Activated T-helper 2 cell treated with anti-CD3 and anti-CD28 coated beads, Interferon-gamma antibody, Interleukin-2, Interleukin-4, amounts not matched to agents 10 μg/mL and 5 μg/mL and 100 μg/mL, durations not matched to agents 14 hours and 24 hours and 36 hours (primary cell): ENCODE measurements at regions not wholly inside any gene's neighbourhood (a gene's known extent, or its start where the extent isn't known, plus 50 kb on each side); places are given as distances from the start of the nearest gene placed in this dataset.
"Not testable (repeated sequence)": the region's sequence is repeated elsewhere in the genome, so short reads cannot be mapped to it uniquely, and the experiment has no call there.

ENCODE experiments used
- DNase-seq: peaks from one replicate; pipeline ENCODE4 v3.0.0; 2021; ENCODE audit warnings: low spot score
- H3K27ac Mint-ChIP-seq: one replicate; pipeline ENCODE4 v1.8.0; 2021; ENCODE audit warnings: mixed read lengths
- H3K27me3 Mint-ChIP-seq: one replicate; pipeline ENCODE4 v1.8.0; 2021; ENCODE audit warnings: low read depth, mixed read lengths
- H3K36me3 Mint-ChIP-seq: one replicate; pipeline ENCODE4 v1.8.0; 2021; ENCODE audit warnings: low read depth, mixed read lengths
- H3K4me1 Mint-ChIP-seq: one replicate; pipeline ENCODE4 v1.8.0; 2021; ENCODE audit warnings: low read depth, mixed read lengths
- H3K4me3 Mint-ChIP-seq: one replicate; pipeline ENCODE4 v1.8.0; 2021; ENCODE audit warnings: low read depth, mild to moderate bottlenecking, moderate library complexity, mixed read lengths
- H3K9me3 Mint-ChIP-seq: one replicate; pipeline ENCODE4 v1.8.0; 2021; ENCODE audit warnings: mixed read lengths
- intact Hi-C: fragments of 100-400 bp; cut with micrococcal nuclease; formaldehyde crosslinking; loops from one replicate; pipeline ENCODE4 v1.15.1; 2023

DNA sequence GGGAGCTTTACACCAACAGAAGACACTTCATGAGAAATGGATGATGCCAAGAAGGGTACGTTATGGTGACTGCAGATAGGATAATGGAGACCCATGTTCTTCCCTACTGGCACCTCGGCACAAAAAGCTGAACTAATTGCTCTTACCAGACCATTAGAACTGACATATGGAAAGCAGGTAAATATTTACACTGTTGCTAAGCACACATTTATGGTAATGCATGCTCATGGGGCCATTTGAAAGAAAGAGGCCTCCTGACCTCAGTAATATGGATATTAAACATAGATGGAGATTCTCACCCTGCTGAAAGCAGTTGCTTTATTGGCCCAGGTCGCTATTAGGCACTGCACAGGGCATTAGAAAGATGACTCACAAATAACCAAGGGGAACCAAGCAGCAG is 1759.6 kb downstream of the C4orf33 start:
- H3K9me3 Mint-ChIP-seq: peaks cover 12% of the 10 kb centered on the region
- intact Hi-C loops: no loop called here
- no peaks in the 10 kb centered on the region for H3K36me3 Mint-ChIP-seq
- no peaks in the 10 kb centered on the region for H3K4me1 Mint-ChIP-seq
- H3K4me3 Mint-ChIP-seq: no peak overlapping the region
- H3K27me3 Mint-ChIP-seq: no peaks in the 10 kb centered on the region
- no peak overlapping the region for H3K27ac Mint-ChIP-seq
- no peak for DNase-seq

- Mint-ChIP-seq H3K27me3 (no peaks in the 10 kb centered on the region), H3K9me3 (peaks cover 12% of the 10 kb centered on the region), H3K36me3 (no peaks in the 10 kb centered on the region), H3K4me1 (no peaks in the 10 kb centered on the region), H3K4me3 (no peak overlapping the region), H3K27ac (no peak overlapping the region)
- intact Hi-C loops: no loop called here
- DNase-seq: no peak
Observed at GRCh38 chr4:130859991-130860390, 1764.0 kb downstream of the C4orf33 start.

- no peak overlapping the region for H3K4me3 Mint-ChIP-seq
- no peak for DNase-seq
- no peaks in the 10 kb centered on the region for H3K36me3 Mint-ChIP-seq
- no peak overlapping the region for H3K27ac Mint-ChIP-seq
- H3K27me3 Mint-ChIP-seq: no peaks in the 10 kb centered on the region
- H3K9me3 Mint-ChIP-seq: peaks cover 4% of the 10 kb centered on the region
- intact Hi-C loops: no loop called here
- H3K4me1 Mint-ChIP-seq: no peaks in the 10 kb centered on the region
Observed at GRCh38 chr4:130896920-130897319, 1801.0 kb downstream of the C4orf33 start.

GRCh38 chr4:130901321-130901720 is 1805.4 kb downstream of the C4orf33 start:
- Mint-ChIP-seq H3K4me3 (no peak overlapping the region), H3K9me3 (no peaks in the 10 kb centered on the region), H3K4me1 (no peaks in the 10 kb centered on the region), H3K27me3 (no peaks in the 10 kb centered on the region), H3K36me3 (no peaks in the 10 kb centered on the region), H3K27ac (no peak overlapping the region)
- intact Hi-C loops: no loop called here
- DNase-seq: no peak

DNA sequence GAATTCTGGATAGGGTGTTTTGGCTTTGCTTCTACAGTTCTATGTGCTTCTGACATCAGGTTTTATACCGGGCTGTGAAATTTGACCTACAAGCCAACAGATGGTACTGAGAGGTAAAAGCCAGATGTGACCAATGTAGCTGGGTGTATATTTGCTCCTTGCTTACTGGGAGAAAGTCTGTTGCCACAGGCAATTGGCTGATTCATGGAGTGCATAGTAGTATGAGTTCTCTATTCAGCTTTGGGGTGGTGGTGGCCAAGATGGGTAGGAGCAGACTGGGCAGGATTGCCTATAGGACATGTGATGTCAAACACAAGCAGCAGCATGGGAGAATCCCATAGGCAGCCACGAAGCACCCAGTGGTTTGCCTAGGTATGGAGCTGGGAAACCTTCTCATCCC is 1827.0 kb downstream of the C4orf33 start:
- Mint-ChIP-seq H3K36me3 (no peaks in the 10 kb centered on the region), H3K4me1 (no peaks in the 10 kb centered on the region), H3K27ac (no peak overlapping the region), H3K27me3 (no peaks in the 10 kb centered on the region), H3K9me3 (peaks cover 28% of the 10 kb centered on the region), H3K4me3 (no peak overlapping the region)
- intact Hi-C loops: no loop called here
- no peak for DNase-seq

DNA sequence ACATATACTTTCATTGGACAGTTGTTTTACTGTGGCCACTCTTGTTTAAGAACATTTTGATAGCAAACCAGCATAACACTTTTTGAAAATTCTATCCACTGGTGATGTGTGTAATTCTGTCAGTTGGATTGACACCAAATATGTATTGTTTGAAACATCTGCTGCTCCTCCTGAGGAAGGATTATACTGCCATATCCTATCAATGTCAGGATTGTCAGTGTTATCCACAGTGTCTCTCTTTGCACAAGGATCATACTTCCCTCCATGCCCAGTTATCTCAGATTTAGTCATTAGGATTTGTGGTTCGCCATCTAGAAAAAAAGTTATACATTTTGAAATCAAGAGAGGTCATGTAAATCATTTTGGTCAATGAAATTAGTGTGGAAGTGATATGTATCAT is 1859.6 kb downstream of the C4orf33 start:
- intact Hi-C loops: no loop called here
- H3K4me3 Mint-ChIP-seq: no peak overlapping the region

GRCh38 chr4:130985371-130985770 is 1889.4 kb downstream of the C4orf33 start:
- no peak for DNase-seq
- Mint-ChIP-seq H3K4me1 (no peaks in the 10 kb centered on the region), H3K9me3 (peaks cover 10% of the 10 kb centered on the region), H3K36me3 (no peaks in the 10 kb centered on the region), H3K4me3 (no peak overlapping the region), H3K27ac (no peak overlapping the region), H3K27me3 (no peaks in the 10 kb centered on the region)
- intact Hi-C loops: no loop called here

More for the DNA sequence above, 1859.6 kb downstream of the C4orf33 start:
- Mint-ChIP-seq H3K27ac (no peak overlapping the region), H3K4me1 (no peaks in the 10 kb centered on the region), H3K9me3 (no peaks in the 10 kb centered on the region), H3K36me3 (no peaks in the 10 kb centered on the region), H3K27me3 (no peaks in the 10 kb centered on the region)
- DNase-seq: no peak

DNA sequence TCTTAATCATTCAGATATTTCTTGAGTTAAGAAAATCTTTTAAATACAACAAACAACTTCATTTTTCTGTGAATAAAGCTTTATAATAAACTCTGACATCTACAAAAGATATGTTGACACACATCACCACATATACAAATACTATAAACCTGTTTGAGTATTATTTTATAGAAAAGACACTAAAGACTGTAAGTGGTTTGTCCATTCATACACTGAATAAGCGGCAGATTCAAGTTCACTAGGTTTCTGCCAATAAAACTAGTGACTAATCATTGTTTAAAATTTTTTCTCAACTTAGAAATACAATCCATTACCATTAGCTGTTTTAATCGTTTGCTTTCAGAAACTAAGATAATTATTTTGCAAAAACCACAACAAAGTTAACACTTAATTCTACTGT is 1900.0 kb downstream of the C4orf33 start:
- Mint-ChIP-seq H3K9me3 (peaks cover 4% of the 10 kb centered on the region), H3K4me3 (no peak overlapping the region), H3K36me3 (no peaks in the 10 kb centered on the region), H3K27me3 (no peaks in the 10 kb centered on the region), H3K4me1 (no peaks in the 10 kb centered on the region), H3K27ac (no peak overlapping the region)
- DNase-seq: no peak
- intact Hi-C loops: no loop called here

DNA sequence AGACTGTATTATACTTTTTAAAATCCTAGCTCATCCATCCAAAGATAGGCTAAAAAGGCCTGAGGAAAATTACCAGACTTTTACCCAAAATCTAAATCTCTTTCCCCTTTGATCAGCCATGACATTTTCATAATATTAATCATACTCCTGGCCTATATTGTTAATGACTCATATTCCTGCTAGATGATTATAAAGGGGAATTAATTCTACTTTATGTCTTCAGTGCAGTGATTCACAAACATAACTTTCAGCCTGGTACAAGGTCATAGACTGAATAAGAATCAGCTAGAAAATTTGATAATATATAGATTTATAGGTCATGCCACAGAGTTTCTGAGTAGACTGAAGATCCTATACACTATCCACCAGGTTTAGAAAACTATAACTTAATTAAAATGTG is 1905.4 kb downstream of the C4orf33 start:
- no peak for DNase-seq
- H3K27ac Mint-ChIP-seq: no peak overlapping the region
- intact Hi-C loops: no loop called here
- no peaks in the 10 kb centered on the region for H3K9me3 Mint-ChIP-seq
- H3K27me3 Mint-ChIP-seq: no peaks in the 10 kb centered on the region
- H3K4me3 Mint-ChIP-seq: no peak overlapping the region
- no peaks in the 10 kb centered on the region for H3K36me3 Mint-ChIP-seq
- no peaks in the 10 kb centered on the region for H3K4me1 Mint-ChIP-seq

DNA sequence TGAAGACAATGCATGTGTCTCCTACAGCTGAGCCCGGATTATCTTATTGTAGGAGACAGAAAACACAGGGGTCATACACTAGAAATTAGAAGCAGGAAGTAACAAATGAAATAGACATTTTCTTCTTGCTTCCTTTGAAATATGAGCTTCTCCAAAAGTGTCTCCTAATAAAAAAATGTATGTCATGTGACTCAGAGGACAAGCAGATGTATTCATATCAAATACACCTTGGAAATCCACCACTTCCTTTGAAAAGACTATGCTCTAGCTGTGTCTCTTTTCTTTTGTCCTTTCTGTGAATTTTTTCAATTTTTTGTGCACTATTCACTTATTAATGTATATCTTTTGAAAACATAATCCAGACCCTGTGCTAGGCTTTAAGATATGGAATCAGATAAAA is 1906.2 kb downstream of the C4orf33 start:
- H3K9me3 Mint-ChIP-seq: no peaks in the 10 kb centered on the region
- no peak overlapping the region for H3K27ac Mint-ChIP-seq
- intact Hi-C loops: no loop called here
- no peak for DNase-seq
- no peaks in the 10 kb centered on the region for H3K4me1 Mint-ChIP-seq
- H3K27me3 Mint-ChIP-seq: no peaks in the 10 kb centered on the region
- no peak overlapping the region for H3K4me3 Mint-ChIP-seq
- H3K36me3 Mint-ChIP-seq: no peaks in the 10 kb centered on the region

DNA sequence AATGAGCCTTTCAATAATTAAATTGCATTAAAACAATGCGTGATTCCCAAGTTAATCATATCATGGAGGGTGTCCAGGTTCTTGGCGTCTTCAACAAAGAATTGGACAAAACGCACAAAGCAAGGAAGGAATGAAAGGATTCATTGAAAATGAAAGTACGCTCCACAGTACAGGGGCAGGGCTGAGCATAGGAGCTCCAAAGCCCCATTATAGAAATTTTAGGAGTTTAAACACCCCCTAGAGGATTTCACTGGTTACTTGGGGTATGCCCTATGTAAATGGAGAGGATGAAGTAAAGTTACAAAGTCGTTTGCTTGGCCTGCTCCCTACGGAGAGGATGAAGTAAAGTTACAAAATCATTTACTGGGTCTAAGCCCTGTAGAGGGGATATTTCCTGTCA is 1910.4 kb downstream of the C4orf33 start:
- Mint-ChIP-seq H3K36me3 (no peaks in the 10 kb centered on the region), H3K4me3 (no peak overlapping the region), H3K4me1 (no peaks in the 10 kb centered on the region), H3K27me3 (no peaks in the 10 kb centered on the region), H3K27ac (no peak overlapping the region), H3K9me3 (peaks cover 5% of the 10 kb centered on the region)
- no peak for DNase-seq
- intact Hi-C loops: no loop called here

GRCh38 chr4:131011961-131012360 is 1916.0 kb downstream of the C4orf33 start:
- DNase-seq, H3K36me3 Mint-ChIP-seq: not testable (repeated sequence)

DNA sequence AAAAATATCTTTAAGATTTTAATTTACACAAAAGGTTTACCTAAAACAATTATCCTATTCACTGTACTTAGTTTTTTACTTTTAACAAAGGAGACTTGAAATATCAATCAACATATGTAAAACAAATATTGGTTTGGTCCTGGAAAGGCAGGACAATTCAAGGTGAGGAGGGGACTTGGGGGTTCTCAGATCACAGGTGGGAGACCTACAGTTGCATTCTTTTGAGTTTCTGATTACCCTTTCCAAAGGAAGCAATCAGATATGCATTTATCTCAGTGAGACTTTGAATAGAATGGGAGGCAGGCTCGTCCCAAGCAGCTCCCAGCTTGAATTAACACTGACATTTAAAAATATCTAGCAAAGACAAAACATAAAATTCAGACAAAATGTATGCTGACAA is 1917.3 kb downstream of the C4orf33 start:
- intact Hi-C loops: no loop called here
- H3K27me3 Mint-ChIP-seq: no peaks in the 10 kb centered on the region
- peaks cover 3% of the 10 kb centered on the region for H3K9me3 Mint-ChIP-seq
- DNase-seq: no peak
- H3K4me3 Mint-ChIP-seq: no peak overlapping the region
- no peaks in the 10 kb centered on the region for H3K4me1 Mint-ChIP-seq
- H3K36me3 Mint-ChIP-seq: no peaks in the 10 kb centered on the region
- H3K27ac Mint-ChIP-seq: no peak overlapping the region

More at GRCh38 chr4:131011961-131012360, 1916.0 kb downstream of the C4orf33 start:
- intact Hi-C loops, H3K9me3 Mint-ChIP-seq, H3K4me3 Mint-ChIP-seq, H3K27me3 Mint-ChIP-seq, H3K4me1 Mint-ChIP-seq, H3K27ac Mint-ChIP-seq: not testable (repeated sequence)

DNA sequence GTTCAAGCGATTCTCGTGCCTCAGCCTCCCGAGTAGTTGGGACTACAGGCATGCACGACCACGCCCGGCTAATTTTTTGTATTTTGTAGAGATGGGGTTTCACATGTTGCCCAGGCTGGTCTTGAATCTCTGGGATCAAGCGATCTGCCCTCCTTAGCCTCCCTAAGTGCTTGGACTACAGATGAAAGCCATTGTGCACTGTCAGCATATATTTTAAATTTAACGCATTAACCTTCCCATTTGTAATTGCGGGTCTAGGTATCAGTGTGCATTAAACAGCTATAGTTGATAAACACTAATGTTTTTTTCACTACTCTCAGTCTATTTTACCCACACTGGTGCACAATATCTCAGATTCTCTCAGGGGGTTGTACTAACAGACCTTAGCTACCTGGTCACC is 1930.8 kb downstream of the C4orf33 start:
- no peaks in the 10 kb centered on the region for H3K36me3 Mint-ChIP-seq
- DNase-seq: no peak
- peaks cover 6% of the 10 kb centered on the region for H3K9me3 Mint-ChIP-seq
- no peaks in the 10 kb centered on the region for H3K27me3 Mint-ChIP-seq
- H3K27ac Mint-ChIP-seq: no peak overlapping the region
- no peak overlapping the region for H3K4me3 Mint-ChIP-seq
- H3K4me1 Mint-ChIP-seq: no peaks in the 10 kb centered on the region
- intact Hi-C loops: no loop called here
